ENCODE measurements at regions not wholly inside any gene's neighbourhood (a gene's known extent, or its start where the extent isn't known, plus 50 kb on each side); places are given as distances from the start of the nearest gene placed in this dataset.

GRCh38 chr2:242022550-242023290 is 153.2 kb downstream of the RTP5 start:
- DNase-seq (ENCODE audit: low read depth in 3 of 3, low spot score in 1 of 3), result no peak

GRCh38 chr2:242024751-242025355 is 155.3 kb downstream of the RTP5 start:
- no peak for DNase-seq (ENCODE audit: low read depth in 3 of 3, low spot score in 1 of 3)

DNA sequence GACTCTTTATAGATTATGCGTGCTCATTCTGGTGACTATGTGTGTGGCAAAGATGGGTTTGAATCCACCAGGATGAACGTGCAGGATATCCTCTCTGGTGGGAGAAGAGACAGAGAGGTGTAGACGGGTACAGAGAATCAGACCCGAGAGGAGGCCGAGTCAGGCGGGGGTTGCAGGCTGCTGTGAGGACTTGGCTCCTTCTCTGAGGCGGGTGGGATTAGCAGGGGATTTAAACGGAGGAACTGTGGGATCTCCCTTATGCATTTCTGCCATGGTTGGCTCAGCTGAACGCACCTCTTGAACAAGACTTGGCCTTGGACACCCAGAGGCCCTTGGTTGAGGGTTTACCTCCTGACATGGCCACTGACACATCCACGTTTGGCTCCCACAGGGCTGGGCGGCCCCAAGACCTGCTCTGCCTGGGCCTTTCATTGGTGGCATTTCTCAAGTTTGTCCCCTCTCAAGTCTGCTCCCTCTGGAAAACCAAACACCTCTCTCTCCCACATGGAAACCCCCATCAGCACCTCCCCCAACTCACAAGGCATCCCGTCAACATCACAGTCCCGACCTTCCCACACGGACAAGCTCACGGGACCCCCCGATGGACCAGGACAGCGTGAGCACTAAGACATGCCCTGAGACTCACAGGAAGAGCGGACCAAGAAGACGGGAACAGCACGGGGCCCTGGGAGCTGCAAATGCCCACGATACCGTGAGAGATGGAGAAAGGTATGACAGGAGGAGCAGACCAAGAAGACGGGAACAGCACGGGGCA is 158.3 kb downstream of the RTP5 start:
- no peak for DNase-seq (ENCODE audit: low read depth in 3 of 3, low spot score in 1 of 3)

DNA sequence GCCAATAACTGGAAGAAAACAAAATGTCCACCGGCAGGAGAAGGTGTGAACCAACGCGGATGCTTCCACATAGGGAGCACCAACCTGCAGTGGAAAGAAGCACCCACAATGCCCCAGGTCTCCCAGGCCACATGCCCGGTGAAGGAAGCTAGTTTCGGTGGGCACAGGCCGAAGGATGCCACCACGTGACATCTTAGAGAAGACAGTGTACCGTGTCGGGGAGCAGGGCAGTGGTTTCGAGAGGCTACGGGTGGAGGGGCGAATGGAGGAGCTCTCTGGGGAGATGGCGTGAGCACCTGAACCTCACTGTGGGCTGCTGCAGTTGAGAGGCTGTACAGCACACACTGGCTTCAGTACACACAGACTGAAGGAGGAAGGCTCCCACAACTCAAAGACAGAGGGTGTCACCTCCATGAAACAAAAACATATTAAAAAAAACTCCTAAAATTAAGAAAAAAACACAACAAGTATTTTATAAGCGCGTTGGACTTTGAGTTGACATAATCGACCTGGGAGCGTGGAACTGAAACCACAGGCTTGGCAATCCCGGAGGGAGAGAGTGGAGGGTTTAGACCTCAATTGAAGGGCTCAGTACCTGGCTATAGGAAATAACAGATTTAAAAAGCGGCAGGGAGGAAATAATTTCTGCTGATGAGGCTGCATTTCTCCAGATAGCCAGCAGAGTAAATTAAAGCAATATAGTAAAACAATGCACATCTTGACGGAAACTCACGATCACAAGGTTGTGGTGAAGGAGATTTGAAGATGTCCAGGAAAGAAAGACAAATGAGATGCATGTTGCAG is 160.1 kb downstream of the RTP5 start:
- DNase-seq (ENCODE audit: low read depth in 3 of 3, low spot score in 1 of 3), result no peak

- no peak for DNase-seq (ENCODE audit: low read depth in 3 of 3, low spot score in 1 of 3)
Observed at GRCh38 chr2:242030226-242030575, 160.7 kb downstream of the RTP5 start.

DNA sequence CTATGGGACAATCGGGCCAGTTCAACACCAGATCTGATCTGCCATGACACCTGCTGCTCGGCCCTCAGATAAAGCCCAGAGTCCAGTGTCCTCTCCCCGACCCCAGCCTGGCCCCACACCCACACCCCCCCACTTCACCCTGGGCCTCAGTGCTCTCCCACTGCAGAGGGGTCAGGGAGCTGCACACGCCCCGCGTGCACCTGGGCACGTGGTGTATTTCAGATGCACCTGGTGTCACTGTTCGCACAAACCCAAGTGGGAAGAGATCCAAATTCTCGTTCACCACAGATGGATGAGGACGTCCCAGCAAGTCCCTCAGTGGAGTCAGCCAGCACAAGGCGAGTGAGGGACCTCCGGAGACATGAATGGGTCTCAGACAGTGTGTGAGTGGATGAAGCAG is 161.3 kb downstream of the RTP5 start:
- no peak for DNase-seq (ENCODE audit: low read depth in 3 of 3, low spot score in 1 of 3)

DNA sequence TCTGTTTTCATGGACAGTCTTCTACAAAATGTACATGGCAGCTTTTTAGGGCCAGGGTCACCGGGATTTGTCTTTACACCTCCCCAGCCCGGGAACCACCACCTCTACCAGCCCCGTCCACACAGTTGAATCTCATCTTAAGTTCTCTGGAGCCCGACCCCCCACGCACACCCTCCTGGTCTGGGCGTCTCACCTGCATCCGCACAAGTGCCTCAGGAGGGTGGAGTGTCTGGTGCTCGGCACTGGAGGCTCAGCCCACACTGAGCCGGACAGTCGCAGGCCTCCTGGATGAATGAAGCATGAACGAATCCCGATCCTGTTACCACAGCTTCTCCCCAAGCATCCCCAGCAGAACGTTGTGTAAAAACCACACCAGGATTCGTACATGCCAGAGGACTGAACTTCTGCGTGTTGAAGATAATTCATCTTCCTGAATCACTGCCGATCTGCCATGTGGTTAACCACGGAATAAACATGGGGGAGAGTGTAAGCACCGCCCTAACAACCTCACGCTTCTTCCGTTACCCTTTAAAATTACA is 162.0 kb downstream of the RTP5 start:
- peak in 2 of 3 donors; percentile 27 to 42 for DNase-seq (ENCODE audit: low read depth in 3 of 3, low spot score in 1 of 3)

DNA sequence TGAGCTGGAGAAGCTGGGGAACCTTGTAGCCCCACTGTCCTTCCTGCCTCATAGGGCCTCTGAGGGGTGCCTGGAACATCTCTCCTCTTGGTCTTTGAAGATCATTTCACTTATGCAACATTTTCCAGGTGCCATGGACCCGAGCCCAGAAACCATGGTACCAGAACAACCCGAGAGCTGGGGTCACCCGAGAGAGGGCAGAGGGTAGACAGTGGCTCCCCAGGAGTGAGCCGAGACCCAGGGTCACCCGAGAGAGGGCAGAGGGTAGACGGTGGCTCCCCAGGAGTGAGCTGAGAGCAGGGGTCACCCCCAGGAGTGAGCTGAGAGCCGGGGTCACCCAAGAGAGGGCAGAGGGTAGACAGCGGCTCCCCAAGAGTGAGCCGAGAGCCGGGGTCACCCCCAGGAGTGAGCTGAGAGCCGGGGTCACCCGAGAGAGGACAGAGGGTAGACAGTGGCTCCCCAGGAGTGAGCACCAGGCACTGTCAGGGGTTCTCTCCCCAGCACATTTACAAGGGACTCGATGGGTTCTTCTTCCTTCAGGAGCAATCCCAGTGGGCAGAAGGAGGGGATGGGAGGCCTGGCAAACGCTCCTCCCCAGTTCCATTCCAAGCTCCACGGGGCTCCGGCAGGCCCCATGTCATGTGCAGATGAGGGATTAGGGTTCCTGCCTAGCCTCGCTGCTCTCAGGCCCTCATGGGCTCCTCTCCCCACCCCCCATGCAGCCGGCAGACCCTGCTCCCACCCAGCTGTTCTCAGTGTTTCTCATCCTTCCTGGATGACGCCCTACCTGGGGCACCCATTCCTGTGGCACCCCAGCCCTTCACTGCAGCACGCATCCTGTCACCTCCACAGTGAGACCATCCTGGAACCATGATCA is 163.5 kb downstream of the RTP5 start:
- DNase-seq (ENCODE audit: low read depth in 3 of 3, low spot score in 1 of 3), result no peak

- DNase-seq (ENCODE audit: low read depth in 3 of 3, low spot score in 1 of 3), result no peak
Observed at GRCh38 chr2:242034138-242034537, 164.6 kb downstream of the RTP5 start.

GRCh38 chr2:242034996-242035814 is 165.7 kb downstream of the RTP5 start:
- no peak for DNase-seq (ENCODE audit: low read depth in 3 of 3, low spot score in 1 of 3)

- DNase-seq (ENCODE audit: low read depth in 3 of 3, low spot score in 1 of 3), result no peak
Observed at GRCh38 chr2:242035858-242036652, 166.5 kb downstream of the RTP5 start.

DNA sequence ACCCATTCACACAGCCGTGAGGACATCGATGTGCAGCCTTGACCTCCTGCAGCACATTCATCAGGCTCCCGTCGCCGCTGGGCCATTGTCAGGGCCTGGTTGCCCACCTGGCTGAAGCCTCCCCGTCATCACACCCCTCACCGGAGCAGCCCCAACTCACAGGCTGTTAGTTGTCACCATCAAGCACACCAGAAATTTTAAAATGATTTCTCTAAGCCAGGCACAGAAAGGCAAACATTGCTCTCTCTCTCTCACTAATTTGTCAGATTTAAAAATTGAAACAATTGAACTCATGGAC is 167.1 kb downstream of the RTP5 start:
- DNase-seq (ENCODE audit: low read depth in 3 of 3, low spot score in 1 of 3), result no peak

DNA sequence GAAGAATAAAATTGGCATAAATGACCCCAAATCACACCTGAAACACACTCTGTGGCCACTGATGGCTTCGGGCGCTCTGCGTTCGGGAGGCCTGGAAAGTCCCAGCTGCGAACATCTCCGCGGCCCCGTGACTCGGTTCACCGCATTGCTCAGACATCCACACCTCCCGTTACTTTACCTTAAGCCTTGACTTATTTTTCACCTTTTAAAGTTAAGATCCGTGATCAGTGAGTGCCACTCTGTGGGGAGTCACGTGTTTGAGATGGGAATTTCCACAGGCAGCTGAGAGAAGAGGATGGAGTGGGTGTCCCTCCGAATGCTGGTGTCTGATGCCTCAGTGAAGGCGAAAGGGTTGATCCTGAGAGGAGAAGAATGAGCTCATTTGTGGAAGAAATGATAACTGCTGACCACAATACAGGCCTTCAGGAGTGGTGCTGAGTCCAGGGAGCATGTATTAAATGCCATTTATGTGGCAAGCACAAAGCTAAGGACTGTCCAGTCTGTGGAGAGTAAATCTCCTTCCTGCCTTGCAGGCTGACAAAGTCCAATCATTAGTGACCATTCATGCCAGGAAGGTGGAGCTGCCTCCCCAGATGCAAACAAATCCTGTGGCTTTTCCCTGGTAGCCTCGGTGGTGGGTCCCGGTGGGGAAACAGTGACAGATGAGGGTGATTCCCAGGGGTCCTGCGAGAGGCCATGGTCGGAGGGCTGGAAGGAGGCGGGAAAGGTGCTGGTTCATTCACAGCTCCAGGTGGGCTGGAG is 168.8 kb downstream of the RTP5 start:
- DNase-seq (ENCODE audit: low read depth in 3 of 3, low spot score in 1 of 3), result no peak

DNA sequence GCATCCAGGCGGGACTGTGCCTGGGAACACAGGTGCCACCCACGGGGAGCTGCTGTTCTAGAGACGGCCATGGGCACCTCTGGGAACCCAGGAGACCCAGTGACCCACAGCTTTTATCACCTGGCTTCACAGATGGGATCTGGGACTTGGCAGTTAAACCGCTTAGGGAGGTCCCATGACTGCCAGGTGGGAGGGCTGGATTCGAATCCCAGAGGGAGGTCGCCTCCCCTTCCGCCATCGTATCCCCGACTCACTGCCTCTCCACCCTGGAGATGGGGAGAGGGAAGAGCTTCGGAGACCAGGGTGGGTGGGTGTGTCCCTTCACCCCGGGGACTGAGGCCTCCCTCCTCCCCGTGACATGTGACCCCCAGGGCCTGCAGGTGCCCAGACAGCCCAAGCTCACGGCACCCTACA is 169.4 kb downstream of the RTP5 start:
- no peak for DNase-seq (ENCODE audit: low read depth in 3 of 3, low spot score in 1 of 3)

DNA sequence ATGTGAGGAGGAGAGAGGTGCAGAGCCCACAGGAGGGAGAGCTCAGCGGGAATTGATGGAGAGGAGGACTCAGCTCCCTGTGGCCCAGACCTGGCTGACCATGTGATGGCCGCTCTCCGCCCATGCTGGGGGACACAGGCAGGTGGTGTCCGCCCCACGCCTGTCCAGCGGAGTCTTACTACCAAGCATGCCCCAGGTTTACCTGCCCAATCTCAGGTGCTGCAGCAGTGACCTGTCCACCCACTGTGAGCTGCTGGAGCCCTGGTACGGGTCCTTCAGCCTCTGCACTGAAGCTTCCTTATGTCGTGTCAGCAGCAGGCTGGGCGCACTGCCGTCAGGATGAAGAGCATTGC is 170.8 kb downstream of the RTP5 start:
- DNase-seq (ENCODE audit: low read depth in 3 of 3, low spot score in 1 of 3), result no peak

DNA sequence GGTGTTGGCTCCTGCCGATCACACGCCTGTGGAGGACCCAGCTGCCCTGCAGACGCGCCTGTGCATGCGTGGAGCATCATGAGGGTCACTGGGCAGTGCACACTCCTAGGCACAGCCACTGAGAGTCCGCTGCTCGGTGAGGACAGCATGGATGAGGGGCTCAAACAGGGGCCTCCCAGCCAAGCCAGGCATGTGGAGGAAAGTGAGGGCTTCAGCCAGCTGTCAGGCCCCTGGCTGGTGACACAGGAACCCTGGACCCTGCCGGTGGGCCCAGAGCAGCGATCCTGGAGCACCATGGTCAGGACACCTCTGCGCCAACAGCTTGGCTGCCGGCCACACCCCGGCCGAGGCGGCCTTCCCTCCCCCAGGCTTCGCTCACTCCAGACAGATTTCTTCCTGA is 171.2 kb downstream of the RTP5 start:
- DNase-seq (ENCODE audit: low read depth in 3 of 3, low spot score in 1 of 3), result no peak

GRCh38 chr2:242041816-242042215 is 172.3 kb downstream of the RTP5 start:
- DNase-seq (ENCODE audit: low read depth in 3 of 3, low spot score in 1 of 3), result no peak
